GM21717 (cell line): ENCODE measurements at regions not wholly inside any gene's neighbourhood (a gene's known extent, or its start where the extent isn't known, plus 50 kb on each side); places are given as distances from the start of the nearest gene placed in this dataset.
A peak's percentile ranks its signal among the peaks of the same experiment; 100 is the strongest.

Source experiments
- ATAC-seq: cut with Tn5 transposase; IDR thresholded peaks from one replicate; pipeline ENCODE4 v1.9.1; 2021; ENCODE audit warnings: mild to moderate bottlenecking, moderate library complexity; ENCODE audit not compliant: unreplicated experiment

DNA sequence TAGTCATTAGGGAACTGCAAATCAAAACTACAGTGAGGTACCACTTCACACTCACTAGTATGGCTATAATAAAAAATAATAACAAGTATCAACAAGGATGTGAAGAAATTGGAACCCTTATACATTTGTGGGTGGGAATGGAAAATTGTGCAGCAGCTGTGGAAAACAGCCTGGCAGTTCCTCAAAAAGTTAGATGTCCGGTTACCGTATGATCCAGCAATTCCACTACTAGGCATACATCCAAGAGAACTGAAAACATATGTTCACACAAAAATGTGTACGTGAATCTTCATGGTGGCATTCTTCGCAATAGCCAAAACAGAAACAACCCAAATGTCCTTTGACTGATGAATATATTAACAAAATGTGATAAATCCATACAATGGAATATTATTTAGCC, 187.9 kb upstream of the LYSMD4 start:
- no peak for ATAC-seq

DNA sequence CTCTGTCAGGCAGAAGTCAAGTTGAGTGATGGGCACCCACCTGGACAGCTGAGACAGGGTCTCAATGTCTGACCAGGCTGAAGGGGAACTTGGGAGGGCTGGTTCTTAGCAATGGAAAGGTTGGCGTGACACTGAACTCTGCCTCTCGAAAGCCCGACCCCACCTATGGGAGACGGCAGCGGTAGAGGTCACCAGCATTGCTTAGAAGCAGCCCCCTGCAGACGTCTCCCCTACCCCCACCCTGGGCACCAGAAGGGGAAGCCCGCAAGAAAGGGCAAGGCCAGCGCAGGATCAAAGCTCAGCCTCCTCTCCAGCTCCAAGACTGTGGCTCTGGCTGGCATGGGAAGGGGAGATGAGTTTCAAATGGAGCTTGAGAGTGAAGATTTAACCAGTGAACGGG, 184.8 kb upstream of the LYSMD4 start:
- ATAC-seq = no peak

DNA sequence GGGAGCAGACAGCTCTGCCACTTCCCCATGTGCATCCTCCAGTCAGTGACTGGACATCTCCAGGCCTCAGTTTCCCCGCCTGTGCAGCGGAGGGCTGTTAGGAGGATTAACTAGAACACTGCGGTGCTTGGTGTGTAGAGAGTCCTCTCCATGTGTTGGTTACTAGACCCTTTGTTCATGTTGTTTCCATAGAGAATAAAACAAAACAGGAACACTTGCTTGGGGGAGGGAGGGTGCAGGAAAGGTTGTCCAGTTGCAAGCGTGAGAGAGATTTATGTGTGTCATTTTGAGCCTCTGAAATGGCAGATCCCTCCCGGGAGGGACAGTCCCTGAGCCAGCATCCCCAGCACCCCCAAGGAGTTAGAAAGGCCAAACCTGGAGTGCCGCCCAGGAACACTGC, 184.0 kb upstream of the LYSMD4 start:
- ATAC-seq = no peak

DNA sequence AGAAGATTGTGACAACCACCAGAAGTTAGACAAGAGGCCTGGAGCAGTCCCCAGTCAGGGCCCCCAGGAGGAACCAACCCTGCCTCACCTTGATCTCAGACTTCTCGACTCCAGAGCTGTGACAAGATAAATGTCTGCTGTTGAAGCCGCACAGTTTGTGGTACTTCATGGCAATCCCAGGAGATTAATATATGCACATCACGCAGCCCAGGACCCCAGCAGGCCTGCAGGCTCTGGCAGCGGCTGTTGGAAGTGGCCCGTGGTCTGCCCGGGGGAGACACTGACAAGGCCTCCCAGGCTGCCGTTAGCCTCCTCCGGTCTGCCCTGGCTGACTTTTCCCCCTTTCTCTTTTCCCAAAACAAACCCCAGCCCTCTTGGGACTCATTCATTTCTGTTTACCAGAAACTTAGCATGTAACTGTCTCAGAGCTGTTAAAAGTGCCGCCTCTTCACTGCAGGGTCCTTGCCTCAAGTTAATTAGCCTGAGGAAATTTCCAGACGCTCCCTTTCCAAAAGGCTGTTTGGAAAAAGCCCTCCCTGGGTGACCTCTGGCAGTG, 183.5 kb upstream of the LYSMD4 start:
- no peak for ATAC-seq

DNA sequence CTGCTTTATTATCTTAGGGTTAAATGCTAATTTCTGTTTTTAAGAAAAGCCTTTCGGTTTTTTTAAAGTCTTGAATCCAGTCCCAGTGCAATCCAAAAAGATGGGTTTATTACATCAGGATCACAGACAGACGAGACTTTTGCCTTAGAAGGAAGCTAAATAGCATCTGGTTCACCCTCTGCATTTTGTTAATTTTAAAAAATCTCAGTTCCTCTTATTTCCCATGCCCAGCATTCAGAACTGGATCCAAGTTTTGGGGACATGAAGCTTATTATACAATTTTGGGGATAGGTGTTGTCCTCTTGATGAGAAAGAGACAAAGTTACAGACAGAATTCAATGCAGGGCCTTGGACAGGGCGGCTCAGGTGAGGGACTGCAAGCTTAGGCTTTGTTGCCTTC, 181.5 kb upstream of the LYSMD4 start:
- ATAC-seq = no peak

DNA sequence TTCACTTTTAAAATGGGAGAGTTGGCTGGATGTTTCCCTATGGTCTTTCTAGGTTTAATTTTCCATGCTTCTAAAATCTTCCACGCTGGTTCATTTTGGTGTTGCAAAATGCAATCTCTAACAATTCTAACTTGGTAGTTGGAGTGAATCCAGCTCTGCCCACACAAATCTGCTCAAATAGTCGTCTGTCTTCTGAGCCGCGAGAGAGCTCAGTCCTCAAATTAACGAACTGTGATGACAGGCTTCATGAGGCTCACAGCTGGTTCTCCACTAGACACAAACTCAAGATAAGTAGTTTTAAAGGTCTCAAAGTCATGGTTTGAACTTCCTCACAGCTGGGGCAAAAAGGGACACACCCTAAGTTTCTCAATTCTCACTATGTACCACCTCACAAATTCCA, 178.6 kb upstream of the LYSMD4 start:
- ATAC-seq = no peak

DNA sequence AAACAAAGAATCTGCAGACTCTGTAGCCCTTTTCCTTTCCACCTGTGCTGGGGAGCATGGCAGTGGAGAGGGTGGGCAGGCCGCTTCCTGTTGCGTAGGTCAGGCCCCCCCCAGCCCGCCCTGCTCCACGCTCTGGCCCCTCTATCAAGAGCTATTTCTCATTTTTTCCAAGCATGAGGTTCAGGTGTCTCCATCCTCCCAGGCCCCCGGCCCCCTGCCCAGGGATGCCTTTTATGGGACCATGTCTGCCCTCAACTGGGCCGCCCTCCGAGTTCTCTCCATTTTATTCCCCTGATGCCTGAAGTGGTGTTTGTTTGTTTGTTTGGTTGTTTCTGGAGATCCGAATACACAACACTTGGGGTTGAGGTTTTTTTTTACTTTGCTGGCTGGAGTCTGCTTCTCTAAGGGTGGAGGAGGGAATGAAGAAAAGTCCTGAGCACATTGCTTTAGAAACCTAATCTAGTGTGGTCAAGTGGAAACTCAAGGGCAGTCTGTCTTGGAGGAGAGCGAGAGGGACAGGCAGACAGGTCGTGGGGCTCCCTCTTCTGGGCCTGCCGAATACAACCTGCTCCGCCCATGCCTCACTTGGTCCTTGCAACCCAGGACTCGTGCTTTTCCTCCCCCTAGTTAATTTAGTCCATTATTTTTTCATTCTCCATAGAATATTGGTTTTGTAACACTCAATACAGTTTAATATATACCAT, 176.5 kb upstream of the LYSMD4 start:
- ATAC-seq = no peak

DNA sequence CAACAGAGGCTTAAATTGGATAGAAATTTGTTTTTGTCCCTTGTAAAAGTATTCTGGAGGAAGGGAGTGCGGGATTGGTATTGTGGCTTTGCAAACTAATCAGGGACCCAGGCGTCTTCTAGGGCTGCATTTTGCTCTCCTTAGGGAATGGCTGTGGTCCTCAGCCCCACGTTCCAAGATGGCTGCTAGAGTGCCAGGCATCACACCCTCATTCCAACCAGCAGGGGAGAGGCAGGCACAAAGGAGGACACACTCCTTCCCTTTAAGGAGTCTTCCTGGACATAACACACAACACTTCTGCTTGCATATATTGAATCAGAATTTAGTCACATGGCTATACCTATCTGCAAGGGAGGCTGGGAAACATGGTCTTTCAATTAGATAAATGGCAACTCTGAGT, 174.5 kb upstream of the LYSMD4 start:
- no peak for ATAC-seq

DNA sequence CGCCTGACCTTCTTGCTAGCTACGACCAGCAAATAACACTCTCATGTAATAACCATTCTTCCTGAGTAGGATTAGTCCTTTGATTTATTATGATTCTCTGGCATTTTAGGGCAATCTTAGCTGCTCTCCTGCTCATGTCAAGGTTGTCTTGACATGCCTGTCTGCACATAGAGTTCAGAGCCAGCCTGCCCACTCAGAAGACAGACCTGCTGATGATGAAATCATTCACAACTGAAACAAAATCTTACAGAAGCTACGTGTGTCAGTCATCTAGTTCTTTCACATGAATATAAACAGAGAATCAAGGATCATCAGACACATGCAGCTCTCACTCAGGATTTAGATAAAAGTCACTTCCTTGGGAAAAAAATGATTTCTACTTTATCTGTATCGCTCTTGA, 173.6 kb upstream of the LYSMD4 start:
- no peak for ATAC-seq

DNA sequence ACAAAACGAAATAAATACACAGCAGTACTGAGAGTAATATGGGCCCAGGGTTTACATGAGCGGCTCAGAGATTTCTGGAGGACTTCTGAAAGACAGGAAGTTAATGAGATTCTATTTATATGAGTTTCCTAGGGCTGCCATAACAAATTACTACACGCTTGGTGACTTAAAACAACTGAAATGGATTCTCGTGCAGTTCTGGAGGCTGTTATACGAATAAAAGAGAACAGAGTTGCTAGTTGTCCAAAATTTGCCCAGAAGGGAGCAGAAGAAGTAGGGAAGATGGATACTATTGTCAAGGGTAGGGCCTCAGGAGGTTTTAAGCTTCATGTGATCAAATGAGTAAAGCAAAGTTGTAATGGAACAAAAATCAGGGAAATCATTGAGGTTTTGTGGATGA, 173.1 kb upstream of the LYSMD4 start:
- no peak for ATAC-seq

DNA sequence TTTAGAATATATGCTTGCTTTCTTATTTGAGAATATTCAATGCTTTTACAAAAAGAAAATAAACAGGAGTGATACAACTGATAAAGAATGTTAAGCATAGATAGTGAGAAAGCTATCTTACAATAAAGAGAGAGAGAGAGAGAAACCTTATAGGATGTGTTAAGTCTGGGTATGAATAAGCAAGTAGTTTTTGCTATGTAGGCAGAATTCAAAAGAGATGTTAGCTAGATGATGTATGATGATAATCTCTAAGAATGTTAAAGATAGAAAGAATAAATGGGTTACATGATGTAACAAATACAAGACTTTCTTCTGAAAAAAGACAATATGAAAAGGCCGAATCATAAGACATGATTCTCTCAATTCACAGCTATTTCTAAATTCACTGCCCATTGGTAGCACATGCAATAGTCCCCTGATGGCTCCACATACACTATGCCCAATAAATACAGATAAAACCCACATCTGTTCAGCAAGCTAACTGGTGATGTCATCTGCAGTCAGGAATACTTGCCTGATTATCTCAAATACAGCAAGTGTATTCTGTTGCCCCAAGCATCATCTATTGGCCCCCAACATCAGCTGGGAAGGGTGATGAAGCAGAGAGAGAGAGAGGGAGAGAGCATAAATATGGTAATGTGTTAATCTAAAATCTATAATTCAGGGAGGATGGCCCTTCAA, 169.2 kb upstream of the LYSMD4 start:
- ATAC-seq = no peak

DNA sequence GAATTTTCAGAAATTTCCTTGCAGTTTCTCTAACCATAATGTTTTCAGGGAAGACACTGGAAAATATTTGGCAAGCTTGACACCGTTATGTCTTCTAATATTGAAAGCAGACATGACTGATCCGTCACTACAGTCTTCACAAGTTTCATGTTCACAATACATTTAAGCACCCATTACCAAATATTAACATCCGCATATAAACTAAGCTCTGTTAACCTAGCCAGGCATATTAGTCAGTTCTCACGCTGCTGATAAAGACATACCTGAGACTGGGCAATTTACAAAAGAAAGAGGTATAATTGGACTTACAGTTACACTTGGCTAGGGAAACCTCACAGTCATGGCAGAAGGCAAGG, 162.7 kb upstream of the LYSMD4 start:
- ATAC-seq = peak; percentile 38

DNA sequence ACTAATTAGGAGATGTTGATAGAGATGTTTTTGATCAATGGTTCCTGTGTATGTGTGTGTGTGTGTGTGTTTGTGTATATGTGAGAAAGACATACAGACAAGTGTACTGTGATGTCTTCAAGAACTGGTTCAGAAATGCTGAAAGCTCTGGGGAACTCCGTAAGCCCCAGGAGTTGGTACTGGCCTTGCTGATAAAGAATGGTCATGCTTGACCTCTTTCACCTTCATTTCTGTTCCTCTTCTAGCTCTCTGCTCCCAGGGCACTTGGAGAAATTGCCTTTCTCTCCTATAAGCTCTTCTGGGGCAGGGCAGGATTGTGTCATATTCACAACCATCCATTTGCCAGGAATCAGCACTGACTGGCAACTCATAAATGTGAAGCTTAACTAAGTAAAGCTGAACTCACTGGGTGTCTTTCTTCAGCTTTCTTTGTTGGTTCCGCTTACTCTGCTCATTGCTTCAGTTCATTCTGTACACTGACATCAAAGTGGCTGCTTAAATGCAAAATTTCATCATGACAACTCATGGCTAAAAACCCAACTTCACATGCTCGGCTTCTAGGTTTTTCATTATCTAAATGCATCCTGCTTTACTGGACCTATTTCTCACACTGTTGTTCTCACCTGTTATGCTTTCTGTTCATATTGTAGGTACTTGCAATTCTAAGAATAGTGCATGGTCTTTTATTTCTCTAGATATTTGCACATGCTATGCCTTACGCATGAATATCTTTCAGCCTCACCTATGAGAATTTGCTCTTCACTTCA, 162.1 kb upstream of the LYSMD4 start:
- peak; percentile 69 for ATAC-seq

DNA sequence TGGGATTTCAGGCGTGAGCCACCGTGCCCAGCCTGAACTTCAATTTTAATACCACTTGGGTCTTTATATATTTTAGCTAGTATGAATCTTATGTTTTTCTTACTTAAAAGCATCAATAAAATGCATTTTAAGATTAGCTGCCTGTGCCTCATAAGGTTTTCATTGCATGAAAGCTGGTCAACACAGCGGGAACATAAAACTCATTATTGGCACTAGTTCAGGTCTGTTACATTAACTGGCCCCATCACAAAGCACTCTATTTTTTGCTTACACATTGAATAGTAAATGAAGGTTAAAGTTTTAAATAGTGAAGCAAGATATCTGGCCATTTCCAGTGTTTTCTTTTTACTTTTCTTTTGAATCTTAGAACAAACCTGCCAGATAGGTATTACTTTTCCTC, 145.6 kb upstream of the LYSMD4 start:
- no peak for ATAC-seq

DNA sequence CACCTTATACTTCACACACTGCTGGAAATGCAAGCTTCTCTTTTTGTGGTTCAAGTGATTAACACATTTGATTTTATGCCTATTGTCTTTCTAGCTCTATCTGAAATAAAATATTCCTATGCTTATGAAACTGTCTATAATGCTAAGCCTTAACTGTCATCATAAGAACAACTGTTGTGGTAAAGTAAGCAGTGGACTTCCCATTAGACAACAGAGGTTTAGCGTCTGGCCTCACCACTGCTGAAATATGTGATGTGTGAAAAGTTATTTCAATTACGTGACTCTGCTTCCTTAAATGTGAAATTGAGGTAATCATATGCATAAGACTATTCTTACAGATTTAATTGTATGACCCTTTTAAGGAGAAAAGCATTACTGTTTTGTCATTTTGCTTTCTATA, 140.2 kb upstream of the LYSMD4 start:
- no peak for ATAC-seq

DNA sequence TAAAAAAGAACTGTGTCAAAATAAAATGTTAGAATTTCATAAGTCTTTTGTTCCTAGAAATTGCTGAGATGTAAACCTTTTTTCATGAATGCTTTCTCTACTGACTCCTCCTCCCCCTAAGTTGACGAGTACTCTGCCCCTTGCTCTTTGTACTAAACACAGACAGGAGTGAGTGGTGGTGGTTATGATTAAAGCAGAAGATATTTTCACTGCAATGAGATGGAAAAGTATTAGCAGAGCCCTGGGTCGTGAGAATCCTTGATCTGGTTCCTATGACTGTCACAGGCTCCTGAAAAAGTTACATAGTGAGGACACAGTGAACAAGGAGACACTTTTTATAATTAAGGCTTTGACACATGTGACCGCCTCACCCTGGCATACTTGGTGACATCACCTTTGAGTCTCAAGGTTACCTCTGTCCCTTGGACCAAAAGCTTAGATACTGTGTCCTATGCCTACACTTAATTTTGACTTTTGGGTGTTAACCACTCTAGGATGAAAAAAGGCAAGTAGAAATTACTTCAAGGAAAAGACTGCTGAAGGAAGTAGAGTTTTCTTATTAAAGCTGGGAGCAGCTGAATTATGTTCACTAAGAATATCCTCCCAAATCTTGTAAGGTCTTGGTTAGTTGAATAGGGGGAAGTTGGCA, 130.4 kb upstream of the LYSMD4 start:
- no peak for ATAC-seq

DNA sequence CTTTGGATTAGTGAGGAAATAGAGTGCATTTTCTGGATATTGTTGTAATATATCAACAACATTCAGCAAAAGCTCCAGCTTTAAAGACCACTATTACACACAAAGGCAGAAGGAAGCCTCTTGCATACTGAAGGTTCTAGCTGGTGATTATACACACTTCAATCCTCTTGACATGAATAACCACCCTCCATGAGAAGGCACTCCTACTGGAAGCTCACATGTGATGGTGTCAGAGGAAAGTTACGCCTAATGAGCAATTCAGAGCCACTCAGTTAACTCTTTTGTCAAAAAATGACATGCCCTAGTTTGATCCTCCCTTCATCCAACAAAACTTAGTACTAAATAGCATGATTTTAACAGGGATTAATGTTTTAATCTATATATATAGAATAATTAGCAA, 124.6 kb upstream of the LYSMD4 start:
- no peak for ATAC-seq

DNA sequence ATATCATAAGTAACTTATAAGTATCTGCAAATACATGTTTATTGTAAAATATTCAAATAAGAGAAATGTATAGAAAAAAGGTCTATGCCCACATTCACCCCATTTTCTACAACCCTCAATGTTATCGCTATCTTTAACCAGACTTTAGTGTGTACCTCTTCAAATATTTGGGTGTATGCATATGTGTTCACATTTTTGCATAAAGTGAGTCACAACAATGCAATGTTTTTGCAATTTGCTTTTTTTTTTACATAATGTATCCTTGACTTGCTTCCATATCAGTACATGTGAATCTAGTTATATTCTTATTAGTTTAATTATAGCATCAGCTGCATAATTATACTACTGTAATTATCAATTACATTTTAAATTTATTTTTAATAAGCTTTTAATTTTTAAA, 117.3 kb upstream of the LYSMD4 start:
- no peak for ATAC-seq

DNA sequence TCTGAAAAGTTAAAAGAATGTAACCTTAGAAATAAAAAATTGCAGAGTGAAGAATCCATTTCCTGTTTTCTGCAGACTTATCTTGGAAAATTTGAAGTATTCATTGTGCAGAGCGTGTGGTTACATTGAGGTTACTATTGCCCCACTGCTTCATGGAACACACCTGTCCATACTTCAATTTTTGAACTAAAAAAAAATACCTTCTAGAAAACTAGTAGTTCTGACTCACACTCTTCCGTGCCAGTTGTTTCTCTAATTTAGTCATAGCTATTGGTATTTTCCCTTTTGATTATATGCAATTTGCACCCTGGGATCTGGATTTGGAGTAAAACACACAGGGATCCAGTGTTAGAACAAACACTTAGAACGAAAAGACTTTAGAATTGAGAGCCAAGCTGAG, 111.8 kb upstream of the LYSMD4 start:
- ATAC-seq = peak; percentile 69

DNA sequence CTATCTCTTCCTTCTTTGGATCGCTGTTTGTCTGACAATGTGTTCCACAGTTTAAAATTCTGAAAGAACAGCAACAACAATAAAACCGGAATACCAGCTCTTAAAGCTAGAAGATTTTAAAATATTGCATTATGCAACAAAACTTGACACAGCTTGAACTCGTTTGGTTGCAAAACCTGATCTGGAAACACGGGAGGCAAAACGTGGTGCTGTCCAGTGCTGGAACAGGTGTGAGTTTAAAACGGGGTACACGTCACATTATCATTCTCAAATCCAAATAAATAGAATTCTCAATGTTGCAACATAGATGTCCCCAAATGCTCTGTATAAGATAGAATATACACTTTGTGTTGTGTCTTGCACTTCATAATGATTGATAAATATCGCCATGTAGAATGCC, 110.9 kb upstream of the LYSMD4 start:
- ATAC-seq = no peak

DNA sequence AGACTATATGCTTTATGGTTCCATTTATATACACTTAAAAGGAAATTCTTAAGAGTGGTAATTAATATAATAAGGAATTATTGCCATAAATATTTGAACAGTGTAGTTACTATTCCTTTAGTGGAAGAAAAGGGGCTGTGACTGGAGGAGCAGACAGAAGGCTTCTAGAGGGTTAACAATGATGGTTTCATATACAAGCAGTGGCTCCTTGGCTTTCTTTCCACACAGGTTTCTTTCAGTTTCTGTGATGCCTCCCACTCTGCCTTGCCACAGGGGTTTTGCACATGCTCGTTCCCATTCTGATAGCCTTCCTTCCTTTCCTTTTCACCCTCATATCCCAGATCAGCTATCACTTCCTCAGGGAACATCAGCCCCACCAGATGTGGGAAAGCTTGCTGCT, 108.8 kb upstream of the LYSMD4 start:
- peak; percentile 59 for ATAC-seq
